NT2/D1 (cell line): ENCODE measurements at regions not wholly inside any gene's neighbourhood (a gene's known extent, or its start where the extent isn't known, plus 50 kb on each side); places are given as distances from the start of the nearest gene placed in this dataset.

Experiments
- SUZ12 ChIP-seq: IDR thresholded peaks from 2 replicates; pipeline ENCODE4 v1.6.1; 2011; ENCODE audit not compliant: insufficient read length, insufficient read depth; ENCODE audit errors: extremely low read depth
- ZNF274 ChIP-seq: IDR thresholded peaks from 2 replicates; pipeline ENCODE4 v1.6.1; 2011; ENCODE audit warnings: mild to moderate bottlenecking, low read depth, low read length

GRCh38 chr12:18943200-18943599 is 186.3 kb upstream of the PLEKHA5 start:
- TF ChIP-seq SUZ12, result no peak
- no peak for TF ChIP-seq ZNF274
